Caco-2 (cell line): ENCODE measurements at regions not wholly inside any gene's neighbourhood (a gene's known extent, or its start where the extent isn't known, plus 50 kb on each side); places are given as distances from the start of the nearest gene placed in this dataset.
A peak's percentile ranks its signal among the peaks of the same experiment; 100 is the strongest.

ENCODE experiments used
- BruUV-seq: library from RNA; stranded (reverse); fragments of 400-500 nt; replicated peaks from 2 replicates; lab custom pipeline; 2021; lab: Mats Ljungman, UMichigan
- CTCF ChIA-PET: fragments of 300-600 bp; sonication (Branson Sonifier 250); formaldehyde crosslinking; loops from one replicate; lab custom pipeline; 2022; ENCODE audit warnings: antibody characterized with exemption; lab: Charles Lee
- POLR2A ChIA-PET: fragments of 300-600 bp; sonication (Branson Sonifier 250); formaldehyde crosslinking; loops from one replicate; lab custom pipeline; 2022; ENCODE audit warnings: antibody characterized with exemption; lab: Charles Lee
- DNase-seq, 2 experiments: peaks; one replicate each; pipeline versions ENCODE4 v3.0.0 to v3.0.0-alpha.2; 2020 to 2022
- H3K27me3 ChIP-seq: replicated peaks from 2 replicates; pipeline ENCODE4 v1.6.0; 2011; ENCODE audit warnings: low read length; ENCODE audit not compliant: control insufficient read depth, insufficient read depth
- H3K36me3 ChIP-seq: 2 replicates; pipeline ENCODE4 v1.5.1; 2011; ENCODE audit warnings: low read length; ENCODE audit not compliant: control insufficient read depth, insufficient read depth
- H3K4me1 ChIP-seq: fragments of 250-450 bp; sonication (Bioruptor Pico); 2 replicates; pipeline ENCODE4 v1.5.1; 2020; ENCODE audit warnings: mild to moderate bottlenecking
- H3K4me3 ChIP-seq: 2 replicates; pipeline ENCODE4 v1.5.1; 2011; ENCODE audit warnings: low read depth, mild to moderate bottlenecking, control low read depth, low read length
- H3K9me3 ChIP-seq: fragments of 250-450 bp; sonication (Bioruptor Pico); 2 replicates; pipeline ENCODE4 v1.5.1; 2020; ENCODE audit warnings: mild to moderate bottlenecking, moderate library complexity
- H3K27ac Mint-ChIP-seq: one replicate; pipeline ENCODE4 v1.8.0; 2022; ENCODE audit warnings: mixed read lengths; ENCODE audit not compliant: unreplicated experiment
- H3K27me3 Mint-ChIP-seq: one replicate; pipeline ENCODE4 v1.8.0; 2022; ENCODE audit warnings: mixed read lengths; ENCODE audit not compliant: insufficient read depth, unreplicated experiment
- H3K36me3 Mint-ChIP-seq: one replicate; pipeline ENCODE4 v1.8.0; 2022; ENCODE audit warnings: mild to moderate bottlenecking, mixed read lengths; ENCODE audit not compliant: insufficient read depth, unreplicated experiment
- H3K4me1 Mint-ChIP-seq: one replicate; pipeline ENCODE4 v1.8.0; 2022; ENCODE audit warnings: low read depth, mixed read lengths; ENCODE audit not compliant: unreplicated experiment
- H3K4me3 Mint-ChIP-seq: one replicate; pipeline ENCODE4 v1.8.0; 2022; ENCODE audit warnings: mild to moderate bottlenecking, moderate library complexity, mixed read lengths; ENCODE audit not compliant: unreplicated experiment
- H3K9me3 Mint-ChIP-seq: one replicate; pipeline ENCODE4 v1.8.0; 2022; ENCODE audit warnings: mixed read lengths; ENCODE audit not compliant: unreplicated experiment
- CTCF ChIP-seq, 2 experiments: fragments of 200-600 bp in 1 of 2; IDR thresholded peaks; 1 replicate in 1 of 2; 2 replicates in 1 of 2; pipeline versions ENCODE4 v1.5.1 to v1.8.0; 2011 to 2022; ENCODE audit warnings: antibody characterized with exemption in 1 of 2, control low read depth in 1 of 2, inconsistent platforms in 1 of 2, low read depth in 1 of 2, low read length in 1 of 2, mild to moderate bottlenecking in 1 of 2, moderate library complexity in 1 of 2; ENCODE audit not compliant: insufficient read depth in 1 of 2, severe bottlenecking in 1 of 2, unreplicated experiment in 1 of 2
- intact Hi-C: fragments of 100-400 bp; cut with micrococcal nuclease; formaldehyde crosslinking; loops from one replicate; pipeline ENCODE4 v1.10.0; 2022; ENCODE audit not compliant: unreplicated experiment

- Mint-ChIP-seq H3K27me3 (no peaks in the 10 kb centered on the region), H3K27ac (peak overlapping the region; percentile 5), H3K4me3 (no peak overlapping the region), H3K9me3 (no peaks in the 10 kb centered on the region), H3K36me3 (peaks cover 9% of the 10 kb centered on the region), H3K4me1 (peaks cover 7% of the 10 kb centered on the region)
- Histone ChIP-seq H3K27me3 (no peaks in the 10 kb centered on the region), H3K4me3 (no peak overlapping the region), H3K9me3 (peaks cover 9% of the 10 kb centered on the region), H3K4me1 (peaks cover 12% of the 10 kb centered on the region), H3K36me3 (no peaks in the 10 kb centered on the region)
- ChIA-PET CTCF (no interaction called here), POLR2A (no interaction called here)
- no peak for TF ChIP-seq CTCF (IDR thresholded peaks at IDR 0.05; ENCODE audit: insufficient read depth in 1 of 2, low read depth in 1 of 2, low read length in 1 of 2, severe bottlenecking in 1 of 2, unreplicated experiment in 1 of 2)
- intact Hi-C loops, result loop anchor here (5.0 kb wide), 1 partner anchor 213 kb away; no protein-coding TSS in a partner anchor
- BruUV-seq, result no TSS peak
- no peak for DNase-seq
These were observed 59.4 kb upstream of the SLC35B3 start for GRCh38 chr6:8494730-8495129.

GRCh38 chr6:8492536-8493133, 57.3 kb upstream of the SLC35B3 start:
- peaks cover 12% of the 10 kb centered on the region for H3K4me1 ChIP-seq
- POLR2A ChIA-PET, result interaction anchor here (0.6 kb wide), 1 partner anchor 51 kb away, joined by 3 read pairs; no protein-coding TSS in a partner anchor
- no peak overlapping the region for H3K4me3 Mint-ChIP-seq
- no peaks in the 10 kb centered on the region for H3K27me3 Mint-ChIP-seq
- DNase-seq, result no peak
- H3K36me3 Mint-ChIP-seq, result peaks cover 9% of the 10 kb centered on the region
- H3K27ac Mint-ChIP-seq, result no peak overlapping the region
- intact Hi-C loops, result no loop called here
- BruUV-seq, result no TSS peak
- peaks cover 9% of the 10 kb centered on the region for H3K9me3 ChIP-seq
- no peak for TF ChIP-seq CTCF (IDR thresholded peaks at IDR 0.05; ENCODE audit: insufficient read depth in 1 of 2, low read depth in 1 of 2, low read length in 1 of 2, severe bottlenecking in 1 of 2, unreplicated experiment in 1 of 2)
- no peaks in the 10 kb centered on the region for H3K9me3 Mint-ChIP-seq
- no peaks in the 10 kb centered on the region for H3K36me3 ChIP-seq
- CTCF ChIA-PET, result no interaction called here
- peaks cover 7% of the 10 kb centered on the region for H3K4me1 Mint-ChIP-seq
- H3K4me3 ChIP-seq, result no peak overlapping the region
- no peaks in the 10 kb centered on the region for H3K27me3 ChIP-seq
